HG03378 (cell line): ENCODE measurements at regions not wholly inside any gene's neighbourhood (a gene's known extent, or its start where the extent isn't known, plus 50 kb on each side); places are given as distances from the start of the nearest gene placed in this dataset.

Experiments
- ATAC-seq: cut with Tn5 transposase; IDR thresholded peaks from one replicate; pipeline ENCODE4 v1.9.1; 2021; ENCODE audit warnings: mild to moderate bottlenecking, moderate library complexity; ENCODE audit not compliant: unreplicated experiment

GRCh38 chr3:23740517-23740965 lies 65.2 kb upstream of the UBE2E1 start:
- ATAC-seq: peak; percentile 83

GRCh38 chr3:23741036-23741706 lies 64.6 kb upstream of the UBE2E1 start:
- no peak for ATAC-seq

GRCh38 chr3:23743141-23743784 lies 62.5 kb upstream of the UBE2E1 start:
- ATAC-seq: no peak

- no peak for ATAC-seq
Measured at GRCh38 chr3:23746441-23746840, 59.3 kb upstream of the UBE2E1 start.

GRCh38 chr3:23747841-23748240 lies 57.9 kb upstream of the UBE2E1 start:
- no peak for ATAC-seq

GRCh38 chr3:23748398-23749110 lies 57.2 kb upstream of the UBE2E1 start:
- ATAC-seq: no peak

- no peak for ATAC-seq
Measured at GRCh38 chr3:23749609-23750008, 56.1 kb upstream of the UBE2E1 start.

- no peak for ATAC-seq
Measured at GRCh38 chr3:23750573-23751210, 55.1 kb upstream of the UBE2E1 start.

- ATAC-seq: no peak
Measured at GRCh38 chr3:23751212-23751723, 54.5 kb upstream of the UBE2E1 start.

- ATAC-seq: no peak
Measured at GRCh38 chr3:23752126-23752525, 53.6 kb upstream of the UBE2E1 start.

- ATAC-seq: no peak
Measured at GRCh38 chr3:23754215-23754614, 51.5 kb upstream of the UBE2E1 start.
